Heart right ventricle (tissue), 16 donors: ENCODE measurements at regions not wholly inside any gene's neighbourhood (a gene's known extent, or its start where the extent isn't known, plus 50 kb on each side); places are given as distances from the start of the nearest gene placed in this dataset.

Source experiments
- ATAC-seq, 8 donors: fragments of 200-7000 bp; cut with Tn5 transposase; one replicate each; pipeline ENCODE4 v1.9.1; 2020; ENCODE audit warnings: mild to moderate bottlenecking in 8 of 8, moderate library complexity in 8 of 8, moderate number of reproducible peaks in 1 of 8
- DNase-seq, 2 donors: peaks; one replicate each; pipeline ENCODE4 v3.0.0-alpha.2; 2020
- H3K27ac ChIP-seq, 10 donors: fragments of 200-600 bp; sonication (generic) in 2 of 10; one replicate each; pipeline versions ENCODE4 v1.5.0 to v1.8.0; 2020 to 2022; ENCODE audit warnings: mild to moderate bottlenecking in 3 of 10
- H3K27me3 ChIP-seq, 7 donors: fragments of 200-600 bp; one replicate each; pipeline ENCODE4 v1.8.0; 2021 to 2022; ENCODE audit warnings: mild to moderate bottlenecking in 2 of 7
- H3K36me3 ChIP-seq, 9 donors: fragments of 200-600 bp; sonication (generic) in 1 of 9; one replicate each; pipeline versions ENCODE4 v1.5.0 to v1.8.0; 2020 to 2022; ENCODE audit warnings: mild to moderate bottlenecking in 2 of 9
- H3K4me1 ChIP-seq, 9 donors: fragments of 200-600 bp; sonication (generic) in 1 of 9; one replicate each; pipeline versions ENCODE4 v1.5.0 to v1.8.0; 2020 to 2022; ENCODE audit warnings: mild to moderate bottlenecking in 4 of 9
- H3K4me3 ChIP-seq, 10 donors: fragments of 200-600 bp; sonication (generic) in 2 of 10; one replicate each; pipeline versions ENCODE4 v1.5.0 to v1.8.0; 2020 to 2022; ENCODE audit warnings: mild to moderate bottlenecking in 7 of 10, moderate library complexity in 2 of 10
- H3K9me3 ChIP-seq, 11 donors: fragments of 200-600 bp in 10 of 11; sonication (generic) in 2 of 11; one replicate each; pipeline versions ENCODE4 v1.5.0 to v1.8.0; 2013 to 2022; ENCODE audit warnings: mild to moderate bottlenecking in 2 of 11, control low read depth in 1 of 11, moderate library complexity in 1 of 11
- CTCF ChIP-seq, 9 donors: fragments of 200-600 bp; sonication (generic) in 2 of 9; IDR thresholded peaks; one replicate each; pipeline versions ENCODE4 v1.5.0 to v1.8.0; 2021 to 2022; ENCODE audit warnings: antibody characterized with exemption in 9 of 9, mild to moderate bottlenecking in 5 of 9, moderate library complexity in 1 of 9
- WGBS, 2 donors: extraction: QIAGEN DNeasy Blood & Tissue Kit; methylation state at CpG; one replicate each; pipeline ENCODE4 v1.1.7; 2013; ENCODE audit warnings: inconsistent platforms in 1 of 2; 5-methylcytosine and 5-hydroxymethylcytosine counted together
- intact Hi-C, 10 donors: fragments of 100-400 bp; cut with DNase I; formaldehyde crosslinking; loops; one replicate each; pipeline versions ENCODE4 v1.11.1 to v1.14.2; 2022
- donor health status: Arrhythmogenic right ventricular cardiomyopathy.
- donor health status: ischemic (EF 13 %, LVEDD 7.1; RV severe dilation, severe dysfunction).
- donor health status: healthy with polysubstance abuse.
- donor health status: DM: no; HTN: yes; CAD: no.
- donor health status: DM: no; HTN: no; CAD: no.
- donor health status: ischemic (EF 25% LVEDD 6.9; RV normal size, moderate dysfunction).
- donor health status: ischemic (EF 25% LVEDD 5.7; RV mildly dilated, moderate dysfunction).
- donor health status: healthy.
- donor health status: DM: yes; HTN: yes; CAD: no.
- donor health status: Ischemic cardiomyopathy.
- donor health status: ischemic (EF 35%, LVEDD 5.7; RV mildly dilated, moderate dysfunction).
- donor health status: nonischemic (EF 11% LVEDD 7.7; RV severe dilation, severe dysfunction).
- donor health status: DM: yes; HTN: yes; CAD: no.
- donor health status: PGD.
- donor health status: ischemic (EF 29% LVEDD 5.4; RV normal size, mild dysfunction).
- donor health status: nonischemic (EF 23%, LVEDD 6.1; RV moderate dilation, normal function).

DNA sequence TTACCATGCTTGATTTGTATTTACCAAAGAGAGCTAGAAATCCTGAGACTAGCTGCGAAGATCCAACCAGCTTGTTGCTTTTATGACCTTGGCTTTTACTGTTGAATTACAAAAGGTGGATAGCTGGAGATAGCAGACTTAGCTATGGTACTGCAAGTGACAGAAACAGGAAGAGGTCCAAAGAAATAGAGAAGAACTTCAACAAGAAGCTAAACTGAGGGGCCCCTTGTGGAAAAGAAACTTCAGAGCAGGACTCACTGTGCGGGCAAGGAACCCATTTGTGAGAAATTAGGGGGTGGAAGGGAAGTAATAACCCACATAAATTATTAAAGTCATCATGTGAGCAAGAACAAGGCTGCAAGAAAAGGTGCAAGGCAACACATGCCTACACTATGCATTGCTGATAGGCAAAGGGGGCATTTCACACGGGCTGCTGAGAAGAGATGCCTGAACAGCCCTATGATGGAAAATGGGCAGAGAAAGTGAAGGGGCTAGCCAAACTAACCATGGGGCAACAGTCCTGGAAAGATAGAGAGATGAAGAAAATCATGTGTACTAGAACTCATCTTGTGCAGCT, 116.6 kb upstream of the PRDX6 start:
- no peak for TF ChIP-seq CTCF (IDR thresholded peaks at IDR 0.05)
- intact Hi-C loops, result no loop called here

GRCh38 chr1:173362543-173362942, 114.6 kb upstream of the PRDX6 start:
- ATAC-seq, result no peak
- DNase-seq, result no peak
- Histone ChIP-seq H3K27me3 (no peaks in the 10 kb centered on the region), H3K4me1 (peaks cover 0 to 9% (median 0%) of the 10 kb centered on the region in 9 donors), H3K9me3 (no peaks in the 10 kb centered on the region), H3K27ac (no peak overlapping the region), H3K36me3 (no peaks in the 10 kb centered on the region), H3K4me3 (no peak overlapping the region)
- WGBS, 2 donors, result 94 to 97% methylated on average over 2 of the region's 2 CpGs
- intact Hi-C loops, result no loop called here
- no peak for TF ChIP-seq CTCF (IDR thresholded peaks at IDR 0.05)

More for the DNA sequence above, 116.6 kb upstream of the PRDX6 start:
- no peak for DNase-seq
- no peaks in the 10 kb centered on the region for H3K27me3 ChIP-seq
- no peak overlapping the region for H3K27ac ChIP-seq
- 72 to 79% methylated on average over 3 of the region's 3 CpGs for WGBS, 2 donors
- H3K4me3 ChIP-seq, result no peak overlapping the region
- ATAC-seq, result no peak
- peaks cover 0 to 9% (median 0%) of the 10 kb centered on the region in 9 donors for H3K4me1 ChIP-seq
- no peaks in the 10 kb centered on the region for H3K9me3 ChIP-seq
- H3K36me3 ChIP-seq, result no peaks in the 10 kb centered on the region

DNA sequence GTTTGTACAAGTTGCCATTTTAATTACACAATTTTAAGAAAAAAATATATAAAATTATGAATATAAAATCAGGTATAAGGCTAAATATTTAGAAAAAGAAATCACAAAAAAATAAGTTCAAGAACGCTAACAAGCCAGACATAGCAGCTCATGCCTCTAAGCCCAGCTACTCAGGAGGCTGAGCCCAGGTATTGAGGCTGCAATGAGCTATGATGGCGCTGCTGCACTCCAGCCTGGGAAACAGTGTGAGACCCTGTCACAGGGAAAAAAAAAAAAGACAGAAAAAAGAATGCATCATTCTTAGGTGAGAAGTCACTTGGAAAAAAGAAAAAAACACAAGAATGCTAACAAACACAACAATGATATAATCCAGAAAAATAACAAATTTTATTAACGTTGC, 112.3 kb upstream of the PRDX6 start:
- 84 to 90% methylated on average over 3 of the region's 3 CpGs for WGBS, 2 donors
- intact Hi-C loops, result no loop called here
- no peak for ATAC-seq

DNA sequence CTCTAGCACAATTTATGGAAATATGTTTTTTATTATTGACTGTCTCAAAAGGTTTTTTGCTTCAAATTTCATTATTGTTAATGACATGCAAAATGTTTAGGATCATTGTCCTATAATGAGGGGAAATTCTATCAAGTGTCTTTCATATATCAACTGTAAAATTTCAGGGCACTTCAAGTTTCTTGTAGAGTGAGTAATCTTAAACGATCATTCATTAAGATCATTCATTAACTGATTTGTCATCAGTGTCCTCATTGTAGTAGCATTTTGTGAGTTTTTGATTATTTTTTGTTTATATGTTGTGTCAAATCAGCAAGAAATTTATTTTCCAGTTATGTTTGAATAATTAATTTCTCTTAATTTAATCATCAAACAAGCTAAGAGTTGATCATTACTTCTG, 111.8 kb upstream of the PRDX6 start:
- Histone ChIP-seq H3K27ac (no peak overlapping the region), H3K4me1 (peaks cover 0 to 6% (median 0%) of the 10 kb centered on the region in 9 donors), H3K4me3 (no peak overlapping the region), H3K9me3 (peaks cover 0 to 11% (median 0%) of the 10 kb centered on the region in 11 donors), H3K27me3 (no peaks in the 10 kb centered on the region), H3K36me3 (no peaks in the 10 kb centered on the region)
- ATAC-seq (no peak), DNase-seq (no peak)
- no peak for TF ChIP-seq CTCF (IDR thresholded peaks at IDR 0.05)
- intact Hi-C loops, result no loop called here
- WGBS, 2 donors, result 94 to 95% methylated on average over 1 of the region's 1 CpG

More for the DNA sequence above, 112.3 kb upstream of the PRDX6 start:
- Histone ChIP-seq H3K4me1 (peaks cover 0 to 9% (median 0%) of the 10 kb centered on the region in 9 donors), H3K36me3 (no peaks in the 10 kb centered on the region), H3K27me3 (no peaks in the 10 kb centered on the region), H3K4me3 (no peak overlapping the region), H3K27ac (no peak overlapping the region), H3K9me3 (peaks cover 0 to 11% (median 0%) of the 10 kb centered on the region in 11 donors)
- TF ChIP-seq CTCF (IDR thresholded peaks at IDR 0.05), result no peak
- DNase-seq, result no peak
